Muscle of back (tissue), 3 donors: ENCODE measurements at regions not wholly inside any gene's neighbourhood (a gene's known extent, or its start where the extent isn't known, plus 50 kb on each side); places are given as distances from the start of the nearest gene placed in this dataset.
"Not testable (repeated sequence)": the region's sequence is repeated elsewhere in the genome, so short reads cannot be mapped to it uniquely, and the experiment has no call there.

ENCODE experiments used
- DNase-seq, 3 donors: peaks; one replicate each; pipeline versions ENCODE4 v3.0.0 to v3.0.0-alpha.2; 2013

GRCh38 chr14:43568022-43568421 lies 939.1 kb downstream of the FSCB start:
- DNase-seq, result no peak

GRCh38 chr14:43548368-43548767 lies 958.7 kb downstream of the FSCB start:
- DNase-seq, result no peak

- DNase-seq, result not testable (repeated sequence)
Observed at GRCh38 chr14:43547596-43547995, 959.5 kb downstream of the FSCB start.

GRCh38 chr14:43541356-43541755 lies 965.7 kb downstream of the FSCB start:
- no peak for DNase-seq

- DNase-seq, result no peak
Observed at GRCh38 chr14:43540948-43541347, 966.1 kb downstream of the FSCB start.

- peak; percentile 9 to 77 (median 34) for DNase-seq
Observed at GRCh38 chr14:43539210-43539609, 967.9 kb downstream of the FSCB start.

GRCh38 chr14:43535231-43535838 lies 971.7 kb downstream of the FSCB start:
- no peak for DNase-seq

- no peak for DNase-seq
Observed at GRCh38 chr14:43532825-43533416, 974.2 kb downstream of the FSCB start.

- DNase-seq, result no peak
Observed at GRCh38 chr14:43528321-43528720, 978.8 kb downstream of the FSCB start.

- DNase-seq, result no peak
Observed at GRCh38 chr14:43525658-43526057, 981.4 kb downstream of the FSCB start.

GRCh38 chr14:43522901-43523300 lies 984.2 kb downstream of the FSCB start:
- no peak for DNase-seq

GRCh38 chr14:43522191-43522590 lies 984.9 kb downstream of the FSCB start:
- no peak for DNase-seq

GRCh38 chr14:43503508-43503907 lies 1003.6 kb downstream of the FSCB start:
- DNase-seq, result peak in 2 of 3 donors; percentile 7 to 40

GRCh38 chr14:43492359-43492758 lies 1014.7 kb downstream of the FSCB start:
- not testable (repeated sequence) for DNase-seq

GRCh38 chr14:43483415-43483814 lies 1023.7 kb downstream of the FSCB start:
- DNase-seq, result no peak

- no peak for DNase-seq
Observed at GRCh38 chr14:43481864-43482263, 1025.2 kb downstream of the FSCB start.

GRCh38 chr14:43480976-43481375 lies 1026.1 kb downstream of the FSCB start:
- no peak for DNase-seq

- no peak for DNase-seq
Observed at GRCh38 chr14:43479596-43480195, 1027.4 kb downstream of the FSCB start.

- no peak for DNase-seq
Observed at GRCh38 chr14:43476822-43477221, 1030.3 kb downstream of the FSCB start.

- no peak for DNase-seq
Observed at GRCh38 chr14:43475757-43476156, 1031.3 kb downstream of the FSCB start.

- peak in 1 of 3 donors; percentile 2 for DNase-seq
Observed at GRCh38 chr14:43471595-43471994, 1035.5 kb downstream of the FSCB start.

- no peak for DNase-seq
Observed at GRCh38 chr14:43464968-43465367, 1042.1 kb downstream of the FSCB start.

- DNase-seq, result no peak
Observed at GRCh38 chr14:43449291-43449690, 1057.8 kb downstream of the FSCB start.

- no peak for DNase-seq
Observed at GRCh38 chr14:43438056-43438455, 1069.0 kb downstream of the FSCB start.
